NCI-H524 treated with DMSO at 0.1 percent for 48 hours (cell line): ENCODE measurements at regions not wholly inside any gene's neighbourhood (a gene's known extent, or its start where the extent isn't known, plus 50 kb on each side); places are given as distances from the start of the nearest gene placed in this dataset.
"Not testable (repeated sequence)": the region's sequence is repeated elsewhere in the genome, so short reads cannot be mapped to it uniquely, and the experiment has no call there.

ENCODE experiments used
- DNase-seq: peaks from one replicate; lab custom pipeline; 2025; lab: John Stamatoyannopoulos, UW

- DNase-seq, result not testable (repeated sequence)
These were observed 399.7 kb downstream of the CAAP1 start for GRCh38 chr9:26492608-26493521.

DNA sequence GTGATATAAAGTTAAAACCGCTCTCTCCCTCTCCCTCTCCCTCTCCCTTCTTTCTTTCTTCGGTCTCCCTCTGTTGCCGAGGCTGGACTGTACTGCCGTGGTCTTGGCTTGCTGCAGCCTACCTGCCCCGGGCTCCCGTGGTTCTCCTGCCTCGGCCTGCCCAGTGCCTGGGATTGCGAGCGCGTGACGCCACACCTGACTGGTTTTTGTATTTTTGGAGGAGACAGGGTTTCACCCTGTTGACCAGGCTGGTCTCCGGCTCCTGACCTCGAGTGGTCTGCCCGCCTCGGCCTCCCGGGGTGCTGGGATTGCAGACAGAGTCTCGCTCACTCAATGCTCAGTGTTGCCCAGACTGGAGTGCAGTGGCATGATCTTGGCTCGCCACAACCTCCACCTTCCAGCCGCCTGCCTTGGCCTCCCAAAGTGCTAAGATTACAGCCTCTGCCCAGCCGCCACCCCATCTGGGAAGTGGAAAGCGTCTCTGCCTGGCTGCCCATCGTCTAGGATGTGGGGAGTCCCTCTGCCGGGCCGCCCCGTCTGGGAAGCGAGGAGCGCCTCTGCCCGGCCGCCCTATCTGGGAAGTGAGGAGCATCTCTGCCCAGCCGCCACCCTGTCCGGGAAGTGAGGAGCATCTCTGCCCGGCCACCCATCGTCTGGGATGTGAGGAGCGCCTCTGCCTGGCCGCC, 400.5 kb downstream of the CAAP1 start:
- not testable (repeated sequence) for DNase-seq

- no peak for DNase-seq
These were observed 408.6 kb downstream of the CAAP1 start for GRCh38 chr9:26483991-26484390.

DNA sequence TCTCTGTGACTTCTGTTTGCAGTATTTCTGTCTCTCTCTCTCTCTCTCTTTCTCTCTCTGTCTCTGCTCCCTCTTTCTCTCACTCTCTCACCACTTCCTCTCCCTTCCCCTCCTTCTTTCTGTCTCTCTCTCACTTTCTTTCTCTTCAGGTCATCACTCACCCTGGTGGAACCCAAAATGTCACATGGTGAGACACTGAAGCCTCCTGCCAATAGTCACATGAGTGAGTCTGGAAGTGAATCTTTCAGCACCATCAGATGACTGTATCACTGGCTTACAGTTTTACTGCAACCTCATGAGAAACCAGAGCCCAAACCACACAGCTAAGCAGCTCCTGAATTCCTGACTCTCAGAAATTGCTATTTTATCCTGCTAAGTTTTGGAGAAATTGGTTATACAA, 414.6 kb downstream of the CAAP1 start:
- no peak for DNase-seq

GRCh38 chr9:26471261-26471660, 421.3 kb downstream of the CAAP1 start:
- DNase-seq, result no peak

- no peak for DNase-seq
These were observed 422.3 kb downstream of the CAAP1 start for GRCh38 chr9:26470284-26470683.

DNA sequence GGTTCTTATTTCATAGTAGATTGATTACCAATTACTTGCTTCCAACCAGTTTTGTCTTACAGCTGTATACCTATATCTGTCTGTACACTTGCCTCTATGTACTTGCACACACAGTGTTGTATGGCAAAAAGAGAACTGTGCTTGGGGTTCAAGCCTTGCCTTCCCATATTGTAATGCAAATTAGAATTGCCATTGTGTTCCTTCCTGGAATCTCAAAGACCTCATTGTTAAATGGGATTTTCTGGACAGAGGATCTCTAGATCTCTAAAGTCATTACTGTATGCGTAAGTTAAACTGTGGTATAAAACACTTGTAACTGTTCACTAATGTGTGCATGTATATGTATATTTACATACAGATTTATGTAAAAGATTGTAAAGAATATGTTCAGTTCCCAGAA, 428.8 kb downstream of the CAAP1 start:
- no peak for DNase-seq

DNA sequence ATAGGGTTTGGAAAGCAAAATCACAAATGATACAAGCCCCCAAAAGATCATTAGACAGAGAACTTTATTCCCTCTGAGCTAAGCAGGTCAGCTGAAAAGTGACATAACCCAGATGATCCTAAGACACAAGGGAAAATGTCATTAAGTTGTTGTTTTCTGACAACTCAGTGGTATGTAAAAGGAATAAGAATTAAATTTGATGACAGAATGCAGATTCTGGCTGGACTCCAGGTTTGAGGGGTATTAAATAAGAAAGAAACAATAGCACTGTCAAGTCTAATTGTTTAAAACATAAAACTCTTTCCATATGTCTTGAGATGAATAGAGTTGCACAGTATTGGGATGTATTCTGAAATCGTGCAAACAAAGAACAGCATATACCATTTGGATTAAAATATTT, 429.9 kb downstream of the CAAP1 start:
- DNase-seq, result no peak

- DNase-seq, result no peak
These were observed 430.4 kb downstream of the CAAP1 start for GRCh38 chr9:26462213-26462612.

GRCh38 chr9:26460624-26461023, 432.0 kb downstream of the CAAP1 start:
- no peak for DNase-seq

- no peak for DNase-seq
These were observed 432.6 kb downstream of the CAAP1 start for GRCh38 chr9:26459959-26460358.

GRCh38 chr9:26458054-26458453, 434.5 kb downstream of the CAAP1 start:
- no peak for DNase-seq

DNA sequence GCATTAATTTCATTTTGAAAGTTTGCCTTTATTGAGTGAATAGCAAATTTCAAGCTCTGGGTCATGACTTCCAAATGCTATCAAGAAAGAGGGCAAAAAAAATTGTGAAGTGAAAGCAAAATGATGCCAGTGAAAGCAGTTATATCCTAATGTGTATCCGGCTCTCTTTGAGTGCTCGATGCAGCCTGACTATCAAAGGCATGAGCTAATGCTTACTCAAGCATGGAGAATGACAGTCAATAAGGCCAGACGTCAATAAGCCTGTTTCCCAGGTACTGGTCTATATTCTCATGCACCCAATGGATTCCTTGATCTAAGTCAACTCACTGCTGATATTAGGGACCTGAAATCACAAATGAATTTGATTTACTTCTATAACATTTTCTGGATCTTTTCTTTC, 435.5 kb downstream of the CAAP1 start:
- DNase-seq, result no peak

DNA sequence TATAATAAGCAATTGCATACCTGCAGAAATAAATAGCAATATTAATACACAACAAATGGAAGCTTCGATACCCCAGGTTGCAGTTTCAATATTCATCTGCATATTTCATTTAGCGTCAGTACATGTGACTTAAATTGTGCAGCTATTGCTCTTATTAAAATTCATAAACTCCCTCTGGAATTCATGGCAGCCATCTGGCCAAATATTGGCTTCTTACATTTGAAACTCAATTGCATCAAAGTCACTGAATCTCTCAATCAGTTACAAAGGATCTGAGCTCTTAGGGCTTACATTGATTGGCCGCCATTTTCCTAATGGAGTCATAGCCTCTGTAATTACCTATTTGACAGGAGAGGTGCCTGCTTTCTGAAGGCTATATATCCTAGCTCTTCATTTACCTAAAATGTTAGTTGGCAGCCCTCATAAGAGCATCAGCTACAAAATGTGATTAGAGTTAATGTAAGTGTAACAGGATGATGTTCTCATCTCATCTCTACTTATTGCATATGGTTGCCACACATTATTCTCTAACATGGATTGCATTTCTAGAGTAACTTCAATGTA, 453.5 kb downstream of the CAAP1 start:
- DNase-seq, result no peak

- no peak for DNase-seq
These were observed 455.4 kb downstream of the CAAP1 start for GRCh38 chr9:26437056-26437711.

DNA sequence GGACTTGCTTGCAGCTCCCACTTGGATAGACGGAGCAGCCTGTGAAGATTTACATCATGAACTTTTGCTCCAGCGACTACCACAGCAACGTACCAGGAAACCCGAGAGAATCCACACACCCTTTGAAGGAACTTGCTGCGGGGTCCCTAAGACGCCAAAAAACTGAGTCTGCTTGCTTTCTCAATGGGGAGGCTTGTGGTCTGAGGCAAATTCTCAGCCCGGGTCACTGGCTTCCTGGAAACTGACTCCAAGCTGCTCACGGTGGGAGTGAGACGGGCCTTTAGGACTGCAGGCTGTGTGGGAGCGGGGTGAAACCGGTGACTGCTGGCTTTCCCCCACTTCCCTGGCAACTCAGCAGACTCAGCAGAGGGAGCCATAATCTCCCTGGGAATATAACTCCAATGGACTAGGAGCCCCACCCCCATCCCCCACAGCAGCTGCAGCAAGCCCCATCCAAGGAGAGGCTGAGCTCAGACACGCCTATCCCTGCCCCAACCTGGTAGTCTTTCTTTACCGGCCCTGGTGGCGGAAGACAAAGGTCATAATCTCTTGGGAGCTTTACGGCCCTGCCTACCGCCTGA, 466.0 kb downstream of the CAAP1 start:
- DNase-seq, result no peak

DNA sequence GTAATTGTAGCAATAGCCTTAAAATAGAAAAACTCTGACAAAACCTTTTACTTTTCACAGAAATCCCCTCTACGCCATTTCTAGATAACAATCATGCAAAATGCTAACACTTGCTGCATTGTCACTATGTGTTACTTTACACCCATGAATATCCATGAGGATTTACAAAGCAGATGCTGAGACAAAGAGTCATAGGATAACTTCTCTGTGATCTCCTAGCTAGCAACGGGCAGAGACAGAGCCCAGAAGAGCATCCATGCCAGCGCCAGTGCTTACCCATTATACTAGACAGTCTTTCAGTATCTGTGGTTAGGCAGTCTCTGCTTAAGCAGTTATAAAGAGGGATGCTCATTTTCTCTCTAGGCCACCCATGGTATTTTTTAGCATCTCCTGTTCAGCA, 474.1 kb downstream of the CAAP1 start:
- DNase-seq, result no peak

DNA sequence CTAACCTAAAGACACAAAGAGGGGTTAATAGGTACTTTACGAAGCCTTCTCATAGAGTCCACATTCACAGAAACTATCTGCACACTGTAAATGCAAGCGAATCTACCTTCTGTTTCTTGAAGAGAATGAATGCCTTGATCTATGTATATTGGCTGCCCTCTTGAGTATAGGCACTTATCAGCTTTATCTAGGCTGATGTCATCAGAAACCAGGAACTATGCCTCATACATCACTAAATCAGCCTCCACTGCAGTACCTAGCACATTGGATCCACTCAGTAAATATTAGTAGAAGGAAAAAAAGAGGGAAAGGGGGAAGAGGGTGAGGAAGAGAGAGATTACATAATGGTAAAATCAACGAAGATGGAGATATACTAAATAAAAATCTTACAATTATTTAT, 477.1 kb downstream of the CAAP1 start:
- no peak for DNase-seq

GRCh38 chr9:26413611-26414010, 479.0 kb downstream of the CAAP1 start:
- no peak for DNase-seq

GRCh38 chr9:26412446-26412845, 480.2 kb downstream of the CAAP1 start:
- DNase-seq, result no peak

DNA sequence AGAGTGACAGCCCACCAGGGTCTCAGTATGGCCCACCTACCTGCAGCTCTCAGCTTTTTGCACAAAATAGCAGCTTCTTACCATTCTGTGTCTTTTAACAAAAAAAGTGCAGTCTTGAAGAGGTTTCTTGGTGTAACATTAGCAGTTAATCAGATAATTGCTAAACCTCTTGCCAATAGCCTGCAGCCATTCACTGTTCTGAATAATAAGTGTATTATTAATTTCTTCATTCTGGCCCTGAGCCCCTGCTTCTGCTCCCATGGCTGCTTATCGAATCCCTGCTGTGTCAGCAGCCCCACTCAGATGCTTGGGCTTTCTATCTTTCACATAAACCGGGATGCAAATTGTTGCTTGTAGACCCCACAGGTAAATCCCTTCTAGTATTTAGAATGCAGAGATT, 485.9 kb downstream of the CAAP1 start:
- DNase-seq, result no peak

DNA sequence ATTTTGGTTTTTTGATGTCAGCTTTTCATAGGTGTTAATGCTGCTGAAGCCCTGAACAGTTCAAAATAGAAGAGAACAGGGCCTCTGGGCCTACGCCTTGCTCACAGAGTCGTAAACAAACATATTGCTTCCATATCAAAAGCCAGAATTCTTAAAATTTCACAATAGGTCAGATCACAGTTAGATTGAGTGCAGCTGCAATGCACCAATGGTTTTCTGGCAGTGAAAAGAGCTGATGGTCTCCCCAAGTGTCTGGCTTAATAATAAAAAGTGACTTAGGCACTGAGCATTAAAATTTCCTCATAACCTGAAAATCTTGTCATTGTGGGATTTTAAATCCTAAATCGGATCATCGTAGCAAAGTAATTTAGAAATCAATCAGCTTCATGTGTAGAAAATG, 493.0 kb downstream of the CAAP1 start:
- no peak for DNase-seq
